ENCODE measurements at regions not wholly inside any gene's neighbourhood (a gene's known extent, or its start where the extent isn't known, plus 50 kb on each side); places are given as distances from the start of the nearest gene placed in this dataset.
"Not testable (repeated sequence)": the region's sequence is repeated elsewhere in the genome, so short reads cannot be mapped to it uniquely, and the experiment has no call there.

GRCh38 chrX:148268673-148269072 lies 231.7 kb upstream of the AFF2 start:
- no peak for DNase-seq (ENCODE audit: low spot score)

GRCh38 chrX:148269513-148269912 lies 230.9 kb upstream of the AFF2 start:
- DNase-seq (ENCODE audit: low spot score) = no peak

- no peak for DNase-seq (ENCODE audit: low spot score)
Measured at GRCh38 chrX:148270499-148270898, 229.9 kb upstream of the AFF2 start.

- no peak for DNase-seq (ENCODE audit: low spot score)
Measured at GRCh38 chrX:148271263-148271662, 229.2 kb upstream of the AFF2 start.

- DNase-seq (ENCODE audit: low spot score) = no peak
Measured at GRCh38 chrX:148281920-148282319, 218.5 kb upstream of the AFF2 start.

GRCh38 chrX:148282504-148282903 lies 217.9 kb upstream of the AFF2 start:
- no peak for DNase-seq (ENCODE audit: low spot score)

GRCh38 chrX:148284056-148284455 lies 216.4 kb upstream of the AFF2 start:
- DNase-seq (ENCODE audit: low spot score) = no peak

GRCh38 chrX:148284821-148285220 lies 215.6 kb upstream of the AFF2 start:
- no peak for DNase-seq (ENCODE audit: low spot score)

GRCh38 chrX:148288451-148288850 lies 212.0 kb upstream of the AFF2 start:
- no peak for DNase-seq (ENCODE audit: low spot score)

GRCh38 chrX:148290041-148290440 lies 210.4 kb upstream of the AFF2 start:
- DNase-seq (ENCODE audit: low spot score) = no peak

GRCh38 chrX:148290931-148291330 lies 209.5 kb upstream of the AFF2 start:
- DNase-seq (ENCODE audit: low spot score) = no peak

GRCh38 chrX:148298737-148299136 lies 201.7 kb upstream of the AFF2 start:
- no peak for DNase-seq (ENCODE audit: low spot score)

GRCh38 chrX:148305214-148305613 lies 195.2 kb upstream of the AFF2 start:
- DNase-seq (ENCODE audit: low spot score) = not testable (repeated sequence)

GRCh38 chrX:148309413-148309812 lies 191.0 kb upstream of the AFF2 start:
- DNase-seq (ENCODE audit: low spot score) = no peak

GRCh38 chrX:148310426-148311165 lies 189.8 kb upstream of the AFF2 start:
- DNase-seq (ENCODE audit: low spot score) = peak; percentile 1

GRCh38 chrX:148311544-148311943 lies 188.9 kb upstream of the AFF2 start:
- no peak for DNase-seq (ENCODE audit: low spot score)

- no peak for DNase-seq (ENCODE audit: low spot score)
Measured at GRCh38 chrX:148314876-148315275, 185.5 kb upstream of the AFF2 start.

GRCh38 chrX:148316446-148316845 lies 184.0 kb upstream of the AFF2 start:
- no peak for DNase-seq (ENCODE audit: low spot score)

GRCh38 chrX:148322906-148323305 lies 177.5 kb upstream of the AFF2 start:
- no peak for DNase-seq (ENCODE audit: low spot score)

- DNase-seq (ENCODE audit: low spot score) = no peak
Measured at GRCh38 chrX:148333989-148334388, 166.4 kb upstream of the AFF2 start.

- DNase-seq (ENCODE audit: low spot score) = no peak
Measured at GRCh38 chrX:148337873-148338272, 162.5 kb upstream of the AFF2 start.

GRCh38 chrX:148354916-148355315 lies 145.5 kb upstream of the AFF2 start:
- DNase-seq (ENCODE audit: low spot score) = no peak

GRCh38 chrX:148361641-148362040 lies 138.8 kb upstream of the AFF2 start:
- DNase-seq (ENCODE audit: low spot score) = no peak

GRCh38 chrX:148363471-148364235 lies 136.8 kb upstream of the AFF2 start:
- DNase-seq (ENCODE audit: low spot score) = no peak

Measured in NAMALWA (cell line).